Heart right ventricle (tissue), 16 donors: ENCODE measurements at regions not wholly inside any gene's neighbourhood (a gene's known extent, or its start where the extent isn't known, plus 50 kb on each side); places are given as distances from the start of the nearest gene placed in this dataset.
A peak's percentile ranks its signal among the peaks of the same experiment; 100 is the strongest.
"Not testable (repeated sequence)": the region's sequence is repeated elsewhere in the genome, so short reads cannot be mapped to it uniquely, and the experiment has no call there.

Source experiments
- ATAC-seq, 8 donors: fragments of 200-7000 bp; cut with Tn5 transposase; one replicate each; pipeline ENCODE4 v1.9.1; 2020; ENCODE audit warnings: mild to moderate bottlenecking in 8 of 8, moderate library complexity in 8 of 8, moderate number of reproducible peaks in 1 of 8
- DNase-seq, 2 donors: peaks; one replicate each; pipeline ENCODE4 v3.0.0-alpha.2; 2020
- H3K27ac ChIP-seq, 10 donors: fragments of 200-600 bp; sonication (generic) in 2 of 10; one replicate each; pipeline versions ENCODE4 v1.5.0 to v1.8.0; 2020 to 2022; ENCODE audit warnings: mild to moderate bottlenecking in 3 of 10
- H3K27me3 ChIP-seq, 7 donors: fragments of 200-600 bp; one replicate each; pipeline ENCODE4 v1.8.0; 2021 to 2022; ENCODE audit warnings: mild to moderate bottlenecking in 2 of 7
- H3K36me3 ChIP-seq, 9 donors: fragments of 200-600 bp; sonication (generic) in 1 of 9; one replicate each; pipeline versions ENCODE4 v1.5.0 to v1.8.0; 2020 to 2022; ENCODE audit warnings: mild to moderate bottlenecking in 2 of 9
- H3K4me1 ChIP-seq, 9 donors: fragments of 200-600 bp; sonication (generic) in 1 of 9; one replicate each; pipeline versions ENCODE4 v1.5.0 to v1.8.0; 2020 to 2022; ENCODE audit warnings: mild to moderate bottlenecking in 4 of 9
- H3K4me3 ChIP-seq, 10 donors: fragments of 200-600 bp; sonication (generic) in 2 of 10; one replicate each; pipeline versions ENCODE4 v1.5.0 to v1.8.0; 2020 to 2022; ENCODE audit warnings: mild to moderate bottlenecking in 7 of 10, moderate library complexity in 2 of 10
- H3K9me3 ChIP-seq, 11 donors: fragments of 200-600 bp in 10 of 11; sonication (generic) in 2 of 11; one replicate each; pipeline versions ENCODE4 v1.5.0 to v1.8.0; 2013 to 2022; ENCODE audit warnings: mild to moderate bottlenecking in 2 of 11, control low read depth in 1 of 11, moderate library complexity in 1 of 11
- CTCF ChIP-seq, 9 donors: fragments of 200-600 bp; sonication (generic) in 2 of 9; IDR thresholded peaks; one replicate each; pipeline versions ENCODE4 v1.5.0 to v1.8.0; 2021 to 2022; ENCODE audit warnings: antibody characterized with exemption in 9 of 9, mild to moderate bottlenecking in 5 of 9, moderate library complexity in 1 of 9
- WGBS, 2 donors: extraction: QIAGEN DNeasy Blood & Tissue Kit; methylation state at CpG; one replicate each; pipeline ENCODE4 v1.1.7; 2013; ENCODE audit warnings: inconsistent platforms in 1 of 2; 5-methylcytosine and 5-hydroxymethylcytosine counted together
- intact Hi-C, 10 donors: fragments of 100-400 bp; cut with DNase I; formaldehyde crosslinking; loops; one replicate each; pipeline versions ENCODE4 v1.11.1 to v1.14.2; 2022
- donor health status: Arrhythmogenic right ventricular cardiomyopathy.
- donor health status: ischemic (EF 13 %, LVEDD 7.1; RV severe dilation, severe dysfunction).
- donor health status: healthy with polysubstance abuse.
- donor health status: DM: no; HTN: yes; CAD: no.
- donor health status: DM: no; HTN: no; CAD: no.
- donor health status: ischemic (EF 25% LVEDD 6.9; RV normal size, moderate dysfunction).
- donor health status: ischemic (EF 25% LVEDD 5.7; RV mildly dilated, moderate dysfunction).
- donor health status: healthy.
- donor health status: DM: yes; HTN: yes; CAD: no.
- donor health status: Ischemic cardiomyopathy.
- donor health status: ischemic (EF 35%, LVEDD 5.7; RV mildly dilated, moderate dysfunction).
- donor health status: nonischemic (EF 11% LVEDD 7.7; RV severe dilation, severe dysfunction).
- donor health status: DM: yes; HTN: yes; CAD: no.
- donor health status: PGD.
- donor health status: ischemic (EF 29% LVEDD 5.4; RV normal size, mild dysfunction).
- donor health status: nonischemic (EF 23%, LVEDD 6.1; RV moderate dilation, normal function).

- intact Hi-C loops = no loop called here
- 61 to 80% methylated on average over 3 of the region's 3 CpGs for WGBS, 2 donors
- no peak for DNase-seq
Observed at GRCh38 chr14:85342858-85343607, 186.9 kb upstream of the FLRT2 start.

GRCh38 chr14:85344171-85344570 lies 185.8 kb upstream of the FLRT2 start:
- Histone ChIP-seq H3K9me3 (peaks cover 0 to 9% (median 0%) of the 10 kb centered on the region in 11 donors), H3K36me3 (no peaks in the 10 kb centered on the region), H3K4me1 (peaks cover 0 to 5% (median 0%) of the 10 kb centered on the region in 9 donors), H3K27ac (no peak overlapping the region), H3K27me3 (no peaks in the 10 kb centered on the region), H3K4me3 (no peak overlapping the region)
- 83 to 94% methylated on average over 5 of the region's 5 CpGs for WGBS, 2 donors
- DNase-seq (no peak), ATAC-seq (no peak)
- intact Hi-C loops = no loop called here
- no peak for TF ChIP-seq CTCF (IDR thresholded peaks at IDR 0.05)

More at GRCh38 chr14:85342858-85343607, 186.9 kb upstream of the FLRT2 start:
- TF ChIP-seq CTCF (IDR thresholded peaks at IDR 0.05) = no peak
- H3K27me3 ChIP-seq = no peaks in the 10 kb centered on the region
- peaks cover 0 to 5% (median 0%) of the 10 kb centered on the region in 9 donors for H3K4me1 ChIP-seq
- H3K36me3 ChIP-seq = no peaks in the 10 kb centered on the region
- peak in 5 of 8 donors; percentile 42 to 61 (median 49) for ATAC-seq
- peaks cover 0 to 9% (median 0%) of the 10 kb centered on the region in 11 donors for H3K9me3 ChIP-seq
- H3K4me3 ChIP-seq = no peak overlapping the region
- peak overlapping the region in 2 of 10 donors; percentile 1 to 7 for H3K27ac ChIP-seq

- intact Hi-C loops = no loop called here
- WGBS, 2 donors = 81 to 85% methylated on average over 6 of the region's 6 CpGs
- Histone ChIP-seq H3K36me3 (no peaks in the 10 kb centered on the region), H3K27me3 (no peaks in the 10 kb centered on the region), H3K4me3 (no peak overlapping the region), H3K4me1 (peaks cover 0 to 5% (median 0%) of the 10 kb centered on the region in 9 donors), H3K27ac (no peak overlapping the region), H3K9me3 (peaks cover 0 to 9% (median 0%) of the 10 kb centered on the region in 11 donors)
- ATAC-seq (no peak), DNase-seq (no peak)
- TF ChIP-seq CTCF (IDR thresholded peaks at IDR 0.05) = no peak
Observed at GRCh38 chr14:85344847-85345570, 184.9 kb upstream of the FLRT2 start.

GRCh38 chr14:85350667-85351066 lies 179.3 kb upstream of the FLRT2 start:
- no peak for DNase-seq
- intact Hi-C loops = no loop called here
- WGBS, 2 donors = 84 to 88% methylated on average over 3 of the region's 3 CpGs
- no peaks in the 10 kb centered on the region for H3K36me3 ChIP-seq
- ATAC-seq = no peak
- no peaks in the 10 kb centered on the region for H3K4me1 ChIP-seq
- H3K27ac ChIP-seq = no peak overlapping the region
- no peak for TF ChIP-seq CTCF (IDR thresholded peaks at IDR 0.05)
- no peak overlapping the region for H3K4me3 ChIP-seq
- H3K27me3 ChIP-seq = no peaks in the 10 kb centered on the region
- H3K9me3 ChIP-seq = peaks cover 0 to 19% (median 0%) of the 10 kb centered on the region in 11 donors

GRCh38 chr14:85352588-85352987 lies 177.4 kb upstream of the FLRT2 start:
- H3K36me3 ChIP-seq, H3K4me1 ChIP-seq, H3K4me3 ChIP-seq, intact Hi-C loops, ATAC-seq, DNase-seq, H3K27me3 ChIP-seq, H3K27ac ChIP-seq: not testable (repeated sequence)
- 92 to 95% methylated on average over 22 to 26 of the region's 26 CpGs for WGBS, 2 donors
- H3K9me3 ChIP-seq = peaks cover 0 to 19% (median 0%) of the 10 kb centered on the region in 11 donors
